Peyer's patch (tissue), 4 donors: ENCODE measurements at regions not wholly inside any gene's neighbourhood (a gene's known extent, or its start where the extent isn't known, plus 50 kb on each side); places are given as distances from the start of the nearest gene placed in this dataset.

Source experiments
- POLR2A ChIP-seq, 2 donors: fragments of 450-650 bp; IDR thresholded peaks; one replicate each; pipeline ENCODE4 v1.5.1; 2017; ENCODE audit warnings: antibody characterized with exemption in 2 of 2, mild to moderate bottlenecking in 2 of 2, moderate library complexity in 2 of 2
- TF ChIP-seq, protein P1 (sequence below), 6 experiments: fragments of 450-650 bp in 4 of 6; fragments of 200-600 bp in 2 of 6; sonication (generic) in 1 of 6; IDR thresholded peaks; one replicate each; pipeline ENCODE4 v1.5.1; 2017 to 2019; ENCODE audit warnings: antibody characterized with exemption in 6 of 6, mild to moderate bottlenecking in 3 of 6, moderate library complexity in 1 of 6

GRCh38 chrX:14095702-14096101 is 66.0 kb upstream of the GEMIN8 start:
- TF ChIP-seq, protein P1, sequence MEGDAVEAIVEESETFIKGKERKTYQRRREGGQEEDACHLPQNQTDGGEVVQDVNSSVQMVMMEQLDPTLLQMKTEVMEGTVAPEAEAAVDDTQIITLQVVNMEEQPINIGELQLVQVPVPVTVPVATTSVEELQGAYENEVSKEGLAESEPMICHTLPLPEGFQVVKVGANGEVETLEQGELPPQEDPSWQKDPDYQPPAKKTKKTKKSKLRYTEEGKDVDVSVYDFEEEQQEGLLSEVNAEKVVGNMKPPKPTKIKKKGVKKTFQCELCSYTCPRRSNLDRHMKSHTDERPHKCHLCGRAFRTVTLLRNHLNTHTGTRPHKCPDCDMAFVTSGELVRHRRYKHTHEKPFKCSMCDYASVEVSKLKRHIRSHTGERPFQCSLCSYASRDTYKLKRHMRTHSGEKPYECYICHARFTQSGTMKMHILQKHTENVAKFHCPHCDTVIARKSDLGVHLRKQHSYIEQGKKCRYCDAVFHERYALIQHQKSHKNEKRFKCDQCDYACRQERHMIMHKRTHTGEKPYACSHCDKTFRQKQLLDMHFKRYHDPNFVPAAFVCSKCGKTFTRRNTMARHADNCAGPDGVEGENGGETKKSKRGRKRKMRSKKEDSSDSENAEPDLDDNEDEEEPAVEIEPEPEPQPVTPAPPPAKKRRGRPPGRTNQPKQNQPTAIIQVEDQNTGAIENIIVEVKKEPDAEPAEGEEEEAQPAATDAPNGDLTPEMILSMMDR (IDR thresholded peaks at IDR 0.05): peak in 5 of 6 experiments; percentile 33 to 81 (median 70)
- no peak for TF ChIP-seq POLR2A (IDR thresholded peaks at IDR 0.05)
